HG03378 (cell line): ENCODE measurements at regions not wholly inside any gene's neighbourhood (a gene's known extent, or its start where the extent isn't known, plus 50 kb on each side); places are given as distances from the start of the nearest gene placed in this dataset.
"Not testable (repeated sequence)": the region's sequence is repeated elsewhere in the genome, so short reads cannot be mapped to it uniquely, and the experiment has no call there.

Experiments
- ATAC-seq: cut with Tn5 transposase; IDR thresholded peaks from one replicate; pipeline ENCODE4 v1.9.1; 2021; ENCODE audit warnings: mild to moderate bottlenecking, moderate library complexity; ENCODE audit not compliant: unreplicated experiment

DNA sequence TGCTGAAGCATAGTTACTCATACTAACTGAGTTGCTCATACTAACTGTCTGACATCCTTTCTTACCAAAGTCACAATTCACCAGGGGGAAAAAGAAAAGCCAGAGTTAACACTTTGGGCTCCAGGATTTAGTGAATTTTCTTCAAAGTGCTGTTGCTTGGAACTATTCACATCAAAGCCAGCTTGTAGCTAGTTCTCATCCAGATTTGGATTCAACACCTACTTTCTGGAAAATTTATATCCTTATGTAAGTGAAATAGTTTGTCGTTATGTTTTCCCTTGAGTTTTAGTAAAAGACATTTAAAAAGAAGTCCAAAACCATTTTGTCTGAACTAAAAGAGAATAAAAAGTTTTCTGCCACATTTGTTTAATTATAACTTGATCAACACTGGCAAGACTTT lies 264.6 kb downstream of the BRINP2 start:
- ATAC-seq: no peak

DNA sequence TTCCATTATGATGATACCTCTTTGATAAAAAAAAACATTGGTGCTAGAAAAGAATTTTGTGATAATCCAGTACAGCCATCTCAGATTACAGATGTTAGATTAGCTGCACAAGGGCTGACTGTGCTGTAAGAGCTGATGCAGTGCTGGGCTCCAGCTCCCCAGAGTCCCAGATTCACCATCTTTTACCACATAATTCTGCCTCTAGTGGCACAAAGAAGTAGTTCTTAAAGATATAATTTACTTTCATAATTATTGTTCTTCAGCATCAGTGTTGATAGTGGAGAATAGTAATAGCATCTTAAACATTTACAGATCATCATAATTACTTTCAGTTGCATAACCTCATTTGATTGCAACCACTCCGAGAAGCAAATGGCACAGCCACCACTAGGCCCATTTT lies 262.1 kb downstream of the BRINP2 start:
- ATAC-seq: no peak

DNA sequence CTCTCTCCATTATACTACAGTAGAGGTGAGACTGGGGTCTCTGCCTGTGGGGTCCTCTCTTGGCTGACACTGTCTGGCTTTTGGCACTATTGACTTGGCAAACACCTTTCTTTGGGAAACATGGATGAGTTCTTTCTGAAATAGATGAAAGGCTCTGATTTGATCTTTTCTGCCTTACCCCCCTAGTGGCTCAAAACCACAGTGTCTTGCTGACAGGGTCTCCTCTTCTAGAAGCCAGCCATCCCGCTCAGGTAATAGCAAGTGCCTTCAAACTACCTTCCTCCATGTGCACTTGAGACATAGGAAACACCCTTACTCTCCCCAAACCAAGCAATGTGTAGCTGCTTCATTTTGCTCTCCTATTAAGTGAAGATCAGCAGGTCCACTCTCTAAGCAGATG lies 260.4 kb downstream of the BRINP2 start:
- ATAC-seq: no peak

DNA sequence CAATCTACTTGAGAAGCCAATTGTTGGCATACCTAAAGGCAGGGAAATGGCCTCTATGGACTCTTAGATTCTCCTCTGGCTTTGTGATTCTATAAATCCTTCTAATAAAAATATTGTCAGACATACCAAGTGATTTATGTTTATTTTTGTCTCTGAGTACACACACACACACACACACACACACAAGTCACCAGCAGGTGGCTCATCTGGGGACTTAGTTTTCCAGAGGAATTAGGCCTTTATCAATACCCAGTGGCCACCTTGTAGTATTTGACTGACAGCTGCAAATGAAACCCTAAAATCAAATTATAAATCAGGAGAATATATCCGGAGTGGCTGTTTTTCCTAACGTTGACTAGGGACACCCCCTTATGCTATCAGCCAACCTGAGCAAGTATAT lies 258.5 kb downstream of the BRINP2 start:
- ATAC-seq: no peak

DNA sequence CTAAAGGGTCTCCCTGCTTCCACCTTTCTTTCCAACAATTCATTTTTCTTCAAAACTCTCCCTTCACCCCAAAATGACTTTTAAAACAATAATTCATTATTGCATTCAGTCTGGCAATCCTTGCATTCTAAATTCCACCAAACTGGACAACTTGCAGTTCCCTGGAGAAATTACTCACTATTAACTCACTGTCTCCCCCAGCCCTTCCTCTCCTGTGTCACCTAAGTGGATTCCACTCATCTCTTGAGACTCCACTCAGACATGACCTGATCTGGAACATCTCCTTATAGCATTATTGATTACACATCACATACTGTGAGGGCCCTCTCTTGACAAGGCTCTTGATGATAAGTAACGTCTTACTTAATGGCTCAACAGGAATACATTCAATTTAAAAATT lies 257.1 kb downstream of the BRINP2 start:
- ATAC-seq: no peak

DNA sequence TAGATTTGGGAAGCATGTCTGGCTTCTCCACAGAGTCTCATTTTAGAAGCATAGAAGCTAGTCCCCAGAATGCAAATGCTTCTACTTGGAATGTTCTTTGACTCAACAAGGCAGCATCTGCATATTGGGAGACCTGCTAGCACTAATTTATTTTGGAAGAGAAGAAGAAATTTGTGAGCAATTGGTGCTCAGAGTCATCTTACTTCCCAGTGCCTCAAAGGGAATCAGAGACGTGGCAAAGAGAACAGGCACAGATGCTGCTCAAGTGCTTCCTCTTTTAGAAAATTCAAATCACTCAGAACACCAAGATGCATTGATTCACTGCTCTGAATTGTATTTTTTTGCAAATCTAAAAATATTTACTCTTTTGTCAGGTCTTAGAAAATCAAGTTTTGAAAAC lies 255.7 kb downstream of the BRINP2 start:
- ATAC-seq: no peak

DNA sequence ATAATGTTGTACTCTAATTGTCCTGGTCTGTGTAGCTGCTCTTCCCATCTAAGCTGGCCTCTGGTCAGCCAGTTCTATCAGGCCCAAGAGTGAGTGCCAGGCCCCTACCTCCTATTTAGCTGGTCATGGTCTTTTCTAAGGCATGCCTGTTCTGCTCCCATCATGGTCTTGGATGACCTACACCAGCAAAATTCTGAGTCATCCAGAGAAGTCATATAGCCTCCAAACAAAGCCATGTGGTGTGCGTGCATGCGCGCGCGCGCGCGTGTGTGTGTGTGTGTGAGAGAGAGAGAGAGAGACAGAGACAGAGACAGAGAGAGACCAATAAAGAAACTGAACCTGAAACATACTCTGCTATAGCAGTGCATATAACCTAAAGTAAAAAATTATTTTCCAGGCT lies 254.4 kb downstream of the BRINP2 start:
- no peak for ATAC-seq

DNA sequence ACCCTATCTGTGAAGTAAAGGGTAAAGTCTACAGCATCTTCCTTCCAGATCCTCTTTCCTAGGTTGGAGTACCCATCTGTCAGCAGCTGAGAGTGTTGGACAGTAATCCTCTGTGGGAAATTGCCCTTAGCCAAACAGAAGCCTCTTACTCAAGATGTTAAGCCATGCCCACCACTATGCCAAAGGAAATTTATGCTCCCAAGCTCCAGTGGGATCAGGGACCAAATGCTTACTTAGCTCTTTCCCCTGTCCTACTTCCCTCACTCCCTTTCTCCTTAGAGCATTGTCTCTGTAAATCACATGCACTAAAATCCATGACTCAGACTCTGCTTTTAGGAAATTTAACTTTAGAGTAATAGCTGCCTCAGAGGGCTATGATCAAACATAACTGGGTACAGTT lies 254.0 kb downstream of the BRINP2 start:
- no peak for ATAC-seq

DNA sequence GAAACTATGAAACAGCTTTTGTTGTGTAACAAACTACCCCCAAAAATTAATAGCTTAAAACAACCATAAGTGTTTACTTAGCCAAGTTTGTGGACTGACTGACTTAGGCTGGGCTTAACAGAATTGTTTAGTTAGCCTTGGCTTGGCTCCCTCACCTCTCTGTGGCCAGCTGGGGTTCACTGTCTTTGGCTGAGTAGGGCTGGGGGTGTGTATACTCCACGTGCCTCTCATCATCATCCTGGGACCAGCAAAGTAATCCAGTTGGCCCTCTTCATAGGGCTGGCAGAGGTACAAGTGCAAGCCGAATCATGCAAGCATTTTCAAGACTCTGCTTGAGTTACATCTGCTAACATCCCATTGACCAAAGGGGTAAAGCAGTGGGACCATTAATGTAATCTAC lies 252.3 kb downstream of the BRINP2 start:
- ATAC-seq: no peak

DNA sequence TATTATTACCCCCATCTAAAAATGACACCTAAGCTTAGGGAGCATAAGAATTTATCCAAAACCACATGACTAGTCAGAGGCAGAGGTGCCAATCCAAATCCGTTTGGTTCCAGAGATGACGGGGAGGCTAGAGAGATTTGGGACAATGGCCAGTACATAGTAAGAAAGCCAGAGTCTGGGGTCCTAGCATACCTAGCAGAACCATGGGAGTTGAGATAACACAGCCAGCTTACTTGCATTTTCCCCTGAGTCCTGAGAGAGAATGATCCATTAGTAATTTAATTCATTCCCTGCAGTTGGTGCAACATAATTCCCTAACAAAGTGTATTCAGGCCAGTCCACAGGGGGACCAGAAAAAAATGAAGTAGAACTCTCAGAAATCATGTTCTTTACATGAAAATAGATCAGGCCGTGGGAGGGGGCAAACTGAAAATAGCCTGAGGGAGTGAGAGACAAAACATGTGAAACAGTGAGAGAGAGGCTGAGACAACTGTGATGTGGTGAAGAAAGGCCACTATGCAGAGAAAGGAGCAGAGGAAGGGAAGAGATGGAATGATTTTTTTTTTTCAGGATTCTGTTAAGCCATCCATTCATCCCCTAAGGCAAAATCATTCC lies 243.3 kb downstream of the BRINP2 start:
- no peak for ATAC-seq

DNA sequence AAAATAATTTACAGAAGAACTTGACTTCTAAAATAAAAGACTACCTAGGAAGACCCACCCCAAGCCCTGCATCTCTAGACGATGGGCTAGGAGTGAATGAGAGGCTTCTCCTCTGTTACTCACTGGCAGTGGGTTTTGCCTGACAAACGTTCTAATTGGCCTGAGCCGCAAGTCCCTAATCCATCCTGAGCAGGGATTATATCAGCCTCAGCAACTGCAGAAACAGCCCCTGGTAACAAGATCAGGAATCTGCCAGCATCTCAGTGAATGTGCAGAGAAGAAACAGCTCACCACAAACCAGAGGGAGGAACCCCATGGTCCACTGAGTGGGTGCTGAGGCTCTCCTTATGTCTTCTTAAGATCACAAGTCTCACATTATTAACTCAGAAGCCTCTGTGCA lies 240.6 kb downstream of the BRINP2 start:
- ATAC-seq: no peak

DNA sequence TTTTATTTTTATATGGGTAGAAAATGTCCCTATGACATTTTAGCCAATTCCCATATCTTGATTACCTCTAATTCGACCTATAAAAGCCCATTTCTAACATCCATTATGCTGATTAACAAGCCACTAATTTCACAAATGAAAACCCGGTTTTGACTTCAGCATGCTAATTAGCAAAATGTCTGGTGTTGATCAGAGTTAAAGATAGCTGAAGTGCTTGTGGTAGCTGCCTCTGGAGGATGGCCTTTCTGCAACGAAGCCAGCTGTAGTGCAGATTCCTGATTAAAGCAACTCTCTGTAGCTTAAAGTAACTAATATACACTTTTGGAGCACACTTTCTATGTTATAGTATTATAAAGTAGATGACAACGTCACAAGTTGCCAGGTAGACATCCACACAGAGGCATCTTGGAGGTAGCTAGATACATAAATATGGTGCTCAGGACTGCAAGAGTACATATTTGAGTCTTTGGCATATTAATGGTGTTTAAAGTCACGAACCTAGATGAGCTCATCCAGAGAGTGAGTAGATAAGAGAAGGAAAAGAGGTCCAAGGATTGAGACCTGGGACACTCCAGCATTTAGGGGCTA lies 239.5 kb downstream of the BRINP2 start:
- no peak for ATAC-seq

DNA sequence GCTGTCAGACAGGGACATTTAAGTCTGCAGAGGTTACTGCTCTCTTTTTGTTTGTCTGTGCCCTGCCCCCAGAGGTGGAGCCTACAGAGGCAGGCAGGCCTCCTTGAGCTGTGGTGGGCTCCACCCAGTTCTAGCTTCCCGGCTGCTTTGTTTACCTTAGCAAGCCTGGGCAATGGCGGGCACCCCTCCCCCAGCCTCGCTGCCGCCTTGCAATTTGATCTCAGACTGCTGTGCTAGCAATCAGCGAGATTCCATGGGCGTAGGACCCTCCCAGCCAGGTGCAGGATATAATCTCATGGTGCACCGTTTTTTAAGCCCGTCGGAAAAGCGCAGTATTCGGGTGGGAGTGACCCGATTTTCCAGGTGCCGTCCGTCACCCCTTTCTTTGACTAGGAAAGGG lies 235.6 kb downstream of the BRINP2 start:
- not testable (repeated sequence) for ATAC-seq

DNA sequence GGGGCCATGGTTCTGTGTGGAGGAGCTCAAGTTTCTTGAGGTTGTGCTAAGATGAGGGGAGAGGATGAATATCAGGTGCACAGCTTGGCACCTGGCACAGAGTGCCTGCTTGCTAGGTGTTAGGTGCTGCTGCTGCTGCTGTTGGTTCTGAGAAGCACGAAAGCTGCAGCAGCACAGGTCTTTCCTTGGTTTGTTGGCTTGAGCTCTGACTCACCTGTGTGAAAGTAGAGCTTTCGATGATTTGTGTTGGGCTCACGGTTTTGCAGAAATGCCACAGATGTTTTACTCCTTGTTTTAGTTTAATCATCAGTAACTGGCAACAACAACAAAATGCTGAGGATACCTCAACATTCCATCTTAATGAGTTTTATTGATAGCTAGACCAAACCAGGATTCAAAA lies 221.6 kb downstream of the BRINP2 start:
- no peak for ATAC-seq

DNA sequence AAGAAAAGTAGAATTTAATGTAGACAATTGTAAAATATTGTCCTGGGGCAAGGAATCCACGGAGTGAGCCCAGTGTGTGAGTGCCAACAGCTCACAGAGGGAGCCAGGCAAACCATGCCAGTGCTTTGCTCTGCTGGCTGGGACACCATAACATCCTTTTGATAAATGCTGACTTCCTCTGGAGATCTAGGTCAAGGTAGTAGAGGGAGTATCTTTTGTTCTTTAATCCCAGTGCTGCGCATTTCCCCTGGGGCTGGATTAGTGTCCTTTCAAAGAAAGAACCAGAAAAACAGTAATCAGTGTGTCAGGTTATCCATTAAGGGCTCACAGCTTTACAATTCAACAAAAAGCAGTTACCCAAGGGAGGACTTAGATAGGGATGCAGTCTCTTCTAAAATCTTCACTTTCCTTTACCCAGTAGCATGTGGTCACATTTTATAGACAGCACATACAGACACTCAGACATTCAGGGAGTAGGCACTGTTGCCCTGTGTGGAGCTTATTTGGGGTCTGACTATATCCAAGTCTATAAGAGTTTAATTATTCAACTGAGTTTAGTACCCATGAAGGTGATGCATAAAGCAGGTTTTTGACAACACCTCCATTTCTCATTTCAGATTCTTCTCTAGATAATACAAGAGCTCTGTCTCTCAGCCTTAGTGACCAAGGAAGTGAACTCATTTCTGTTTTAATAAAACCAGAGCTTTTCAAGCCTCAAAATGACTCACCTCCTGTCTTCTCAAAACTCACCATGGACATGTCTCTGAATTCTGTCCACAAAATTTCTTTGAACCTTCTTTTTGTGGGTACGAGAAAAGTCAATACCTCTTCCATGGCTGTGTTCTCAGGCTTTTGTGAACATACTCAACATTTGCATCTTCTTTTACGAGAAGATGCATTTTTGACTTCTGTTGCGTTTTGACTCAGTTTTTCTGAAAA lies 215.3 kb downstream of the BRINP2 start:
- ATAC-seq: no peak

DNA sequence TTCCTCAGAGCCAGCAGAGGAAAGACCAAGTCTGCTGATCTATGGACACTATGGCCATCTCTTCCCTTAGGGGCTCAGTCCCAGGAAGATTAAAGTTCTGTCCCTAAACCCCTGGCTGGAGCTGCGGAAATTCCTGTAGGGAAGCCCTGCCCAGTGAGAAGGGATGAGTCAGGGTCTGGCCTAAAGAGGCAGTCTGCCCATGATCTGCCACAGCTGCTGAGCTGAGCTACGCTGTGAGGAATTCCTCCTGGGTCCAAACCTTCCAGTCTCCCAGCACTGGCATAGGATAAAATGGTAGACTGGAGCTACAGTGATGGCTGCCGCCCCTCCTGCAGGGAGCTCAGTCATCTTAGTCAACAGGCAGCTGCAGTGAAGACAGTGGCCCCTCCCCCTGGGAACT lies 213.7 kb downstream of the BRINP2 start:
- no peak for ATAC-seq

DNA sequence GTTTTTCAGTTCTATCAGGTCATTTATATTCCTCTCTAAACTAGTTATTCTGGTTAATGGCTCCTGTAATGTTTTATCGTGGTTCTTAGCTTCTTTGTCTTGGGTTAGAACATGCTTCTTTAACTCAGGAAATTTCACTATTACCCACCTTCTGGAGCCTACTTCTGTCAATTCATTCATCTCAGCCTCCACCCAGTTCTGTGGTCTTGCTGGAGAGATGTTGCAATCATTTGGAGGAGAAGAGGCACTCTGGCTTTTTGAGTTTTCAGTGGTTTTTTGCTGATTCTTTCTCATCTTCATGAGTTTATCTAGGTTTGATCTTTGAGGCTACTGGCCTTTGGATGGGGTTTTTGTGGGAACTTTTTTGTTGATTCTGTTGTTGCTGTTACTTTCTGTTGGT lies 213.0 kb downstream of the BRINP2 start:
- ATAC-seq: no peak

DNA sequence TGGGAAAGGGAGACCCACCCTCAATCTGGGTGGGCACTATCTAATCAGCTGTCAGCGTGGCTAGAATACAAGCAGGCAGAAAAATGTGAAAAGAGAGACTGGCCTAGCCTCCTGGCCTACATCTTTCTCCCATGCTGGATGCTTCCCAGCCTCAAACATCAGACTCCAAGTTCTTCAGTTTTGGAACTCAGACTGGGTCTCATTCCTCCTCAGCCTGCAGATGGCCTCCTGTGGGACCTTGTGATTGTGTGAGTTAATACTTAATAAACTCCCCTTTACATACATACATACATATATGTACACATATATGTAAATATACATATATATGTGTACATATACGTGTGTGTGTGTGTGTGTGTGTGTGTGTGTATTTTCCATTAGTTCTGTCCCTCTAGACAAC lies 207.1 kb downstream of the BRINP2 start:
- no peak for ATAC-seq

DNA sequence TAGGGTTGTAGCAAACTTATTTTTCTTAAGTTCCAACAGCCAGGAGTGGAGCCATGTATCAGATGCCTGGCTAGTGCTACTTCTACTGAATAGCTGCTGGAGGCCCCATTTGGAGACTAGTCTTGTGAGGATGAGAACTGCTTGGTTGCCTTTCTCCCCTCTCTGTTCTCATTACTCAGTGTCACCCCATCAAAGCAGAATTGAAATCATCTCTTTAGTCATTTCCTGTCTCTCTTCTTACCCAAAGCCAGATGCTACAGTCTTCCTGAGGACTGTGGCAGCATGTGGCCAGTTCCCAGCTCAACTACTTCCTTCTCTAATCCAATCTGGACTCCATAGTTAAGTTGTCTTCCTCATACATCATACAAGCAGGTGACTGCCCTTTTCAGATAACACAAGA lies 197.5 kb downstream of the BRINP2 start:
- ATAC-seq: no peak

DNA sequence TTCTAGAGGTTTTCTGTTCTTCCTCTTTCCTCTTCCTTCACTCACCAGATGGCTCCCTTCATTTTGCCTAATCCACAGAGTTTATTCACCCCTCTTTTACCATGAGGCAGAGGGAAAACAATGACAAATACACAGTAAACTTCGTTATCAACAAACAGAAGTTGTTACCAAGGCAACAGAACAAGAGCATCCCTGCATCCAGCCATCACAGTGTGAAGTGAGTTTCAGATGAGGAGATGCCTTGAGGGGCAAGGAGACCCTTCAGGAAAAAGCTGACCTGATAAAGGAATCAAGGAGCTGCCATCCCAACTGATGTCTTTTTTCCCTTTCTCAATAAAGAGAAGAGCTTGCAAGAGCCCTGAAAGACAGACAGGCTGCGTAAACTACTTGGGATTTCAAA lies 195.3 kb downstream of the BRINP2 start:
- ATAC-seq: no peak

DNA sequence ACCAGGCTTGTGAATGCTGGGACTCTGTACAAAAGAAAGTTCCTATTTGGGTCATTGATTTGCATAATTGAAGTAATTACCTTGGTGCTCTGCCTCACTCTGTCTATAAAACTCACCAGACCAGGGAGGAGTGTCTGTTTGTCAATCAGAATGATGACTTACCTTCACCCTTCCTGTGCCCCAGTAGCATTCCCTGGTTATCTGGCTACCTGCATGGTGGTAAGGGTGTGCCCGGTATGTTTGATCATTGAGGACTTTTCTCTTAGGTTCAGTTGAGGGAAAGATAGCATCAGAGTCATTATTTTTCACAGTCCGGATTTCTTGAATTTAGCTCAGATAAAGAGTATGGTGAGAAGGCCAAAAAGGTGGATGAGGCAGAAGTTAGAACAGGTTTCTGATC lies 190.0 kb downstream of the BRINP2 start:
- no peak for ATAC-seq
